Right lobe of liver (tissue), 4 donors: ENCODE measurements at regions not wholly inside any gene's neighbourhood (a gene's known extent, or its start where the extent isn't known, plus 50 kb on each side); places are given as distances from the start of the nearest gene placed in this dataset.

Experiments used
- POLR2A ChIP-seq: fragments of 450-650 bp; IDR thresholded peaks from one replicate; pipeline ENCODE4 v1.6.1; 2017; ENCODE audit warnings: antibody characterized with exemption, mild to moderate bottlenecking
- TF ChIP-seq, protein P1 (sequence below), 4 donors: fragments of 200-600 bp in 3 of 4; fragments of 450-650 bp in 1 of 4; IDR thresholded peaks; one replicate each; pipeline versions ENCODE4 v1.5.1 to v1.8.0; 2016 to 2022; ENCODE audit warnings: antibody characterized with exemption in 4 of 4, mild to moderate bottlenecking in 2 of 4
- donor health status: DM: no; HTN: no; CAD: no.
- donor health status: DM: no; HTN: no; CAD: no.
- donor health status: DM: no; HTN: yes; CAD: no.

DNA sequence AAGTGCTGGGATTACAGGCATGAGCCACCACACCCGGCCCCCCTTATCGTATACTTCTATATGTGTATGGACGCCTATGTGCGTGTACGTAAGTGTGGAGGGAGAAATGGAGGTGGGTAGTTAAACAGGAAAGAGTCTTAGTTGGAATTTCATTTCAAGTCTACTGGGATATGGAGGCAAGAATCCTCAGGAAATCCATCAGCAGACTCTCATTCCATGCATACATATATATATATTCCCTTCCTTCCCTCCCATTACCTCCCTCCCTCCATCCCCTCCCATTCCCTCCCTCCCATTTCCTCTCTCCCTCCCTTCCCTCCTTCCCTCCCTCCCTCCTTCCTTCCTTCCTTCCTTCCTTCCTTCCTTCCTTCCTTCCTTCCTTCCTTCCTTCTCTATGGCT lies 391.7 kb upstream of the RBFOX1 start:
- TF ChIP-seq, protein P1, sequence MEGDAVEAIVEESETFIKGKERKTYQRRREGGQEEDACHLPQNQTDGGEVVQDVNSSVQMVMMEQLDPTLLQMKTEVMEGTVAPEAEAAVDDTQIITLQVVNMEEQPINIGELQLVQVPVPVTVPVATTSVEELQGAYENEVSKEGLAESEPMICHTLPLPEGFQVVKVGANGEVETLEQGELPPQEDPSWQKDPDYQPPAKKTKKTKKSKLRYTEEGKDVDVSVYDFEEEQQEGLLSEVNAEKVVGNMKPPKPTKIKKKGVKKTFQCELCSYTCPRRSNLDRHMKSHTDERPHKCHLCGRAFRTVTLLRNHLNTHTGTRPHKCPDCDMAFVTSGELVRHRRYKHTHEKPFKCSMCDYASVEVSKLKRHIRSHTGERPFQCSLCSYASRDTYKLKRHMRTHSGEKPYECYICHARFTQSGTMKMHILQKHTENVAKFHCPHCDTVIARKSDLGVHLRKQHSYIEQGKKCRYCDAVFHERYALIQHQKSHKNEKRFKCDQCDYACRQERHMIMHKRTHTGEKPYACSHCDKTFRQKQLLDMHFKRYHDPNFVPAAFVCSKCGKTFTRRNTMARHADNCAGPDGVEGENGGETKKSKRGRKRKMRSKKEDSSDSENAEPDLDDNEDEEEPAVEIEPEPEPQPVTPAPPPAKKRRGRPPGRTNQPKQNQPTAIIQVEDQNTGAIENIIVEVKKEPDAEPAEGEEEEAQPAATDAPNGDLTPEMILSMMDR (IDR thresholded peaks at IDR 0.05) = no peak
- no peak for TF ChIP-seq POLR2A
